BJ (cell line): ENCODE measurements at regions not wholly inside any gene's neighbourhood (a gene's known extent, or its start where the extent isn't known, plus 50 kb on each side); places are given as distances from the start of the nearest gene placed in this dataset.

ENCODE experiments used
- CTCF ChIA-PET: fragments of 350-600 bp; formaldehyde crosslinking; extraction: SDS; loops from one replicate; lab custom pipeline; 2021; ENCODE audit warnings: antibody characterized with exemption, inconsistent platforms; lab: Yijun Ruan, JAX
- POLR2A ChIA-PET: fragments of 300-600 bp; sonication (Branson Sonifier 250); formaldehyde crosslinking; extraction: SDS; loops from one replicate; lab custom pipeline; 2021; ENCODE audit warnings: antibody characterized with exemption; lab: Charles Lee
- DNase-seq: peaks from one replicate; pipeline ENCODE4 v3.0.0-alpha.2; 2011; ENCODE audit warnings: low read depth
- H3K27me3 ChIP-seq: 2 replicates; pipeline ENCODE4 v1.6.0; 2011; ENCODE audit warnings: low read length; ENCODE audit not compliant: control insufficient read depth, insufficient read depth
- H3K36me3 ChIP-seq: 2 replicates; pipeline ENCODE4 v1.5.1; 2011; ENCODE audit warnings: low read length; ENCODE audit not compliant: control insufficient read depth, insufficient read depth
- H3K4me3 ChIP-seq: 2 replicates; pipeline ENCODE4 v1.5.1; 2011; ENCODE audit warnings: low read depth, mild to moderate bottlenecking, control low read depth, low read length
- TF ChIP-seq, protein P1 (sequence below): IDR thresholded peaks from 2 replicates; pipeline ENCODE4 v1.5.1; 2011; ENCODE audit warnings: low read depth, mild to moderate bottlenecking, control low read depth, inconsistent platforms, low read length, moderate library complexity; ENCODE audit not compliant: insufficient read depth

DNA sequence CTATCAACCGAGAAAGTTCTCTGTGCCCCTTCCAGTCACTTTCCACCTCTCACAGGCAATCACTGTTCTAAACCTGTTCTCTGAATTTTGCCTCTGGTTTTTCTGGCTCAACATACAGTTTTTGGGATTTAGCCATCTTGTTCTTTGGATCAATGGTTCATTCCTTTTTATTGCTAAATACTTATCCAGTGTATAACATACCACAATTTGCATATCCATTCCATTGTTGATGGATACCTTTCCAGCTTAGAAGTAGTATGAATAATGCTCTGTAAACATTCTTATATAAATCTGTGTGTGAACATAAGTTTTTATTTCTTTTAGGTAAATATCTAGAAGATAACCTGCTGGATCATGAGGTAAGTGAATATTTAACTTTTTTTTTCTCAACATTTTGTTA, 87.8 kb upstream of the FNDC3B start:
- CTCF ChIA-PET = no interaction called here
- Histone ChIP-seq H3K4me3 (no peak overlapping the region), H3K27me3 (no peaks in the 10 kb centered on the region), H3K36me3 (no peaks in the 10 kb centered on the region)
- DNase-seq = no peak
- POLR2A ChIA-PET = no interaction called here
- TF ChIP-seq, protein P1, sequence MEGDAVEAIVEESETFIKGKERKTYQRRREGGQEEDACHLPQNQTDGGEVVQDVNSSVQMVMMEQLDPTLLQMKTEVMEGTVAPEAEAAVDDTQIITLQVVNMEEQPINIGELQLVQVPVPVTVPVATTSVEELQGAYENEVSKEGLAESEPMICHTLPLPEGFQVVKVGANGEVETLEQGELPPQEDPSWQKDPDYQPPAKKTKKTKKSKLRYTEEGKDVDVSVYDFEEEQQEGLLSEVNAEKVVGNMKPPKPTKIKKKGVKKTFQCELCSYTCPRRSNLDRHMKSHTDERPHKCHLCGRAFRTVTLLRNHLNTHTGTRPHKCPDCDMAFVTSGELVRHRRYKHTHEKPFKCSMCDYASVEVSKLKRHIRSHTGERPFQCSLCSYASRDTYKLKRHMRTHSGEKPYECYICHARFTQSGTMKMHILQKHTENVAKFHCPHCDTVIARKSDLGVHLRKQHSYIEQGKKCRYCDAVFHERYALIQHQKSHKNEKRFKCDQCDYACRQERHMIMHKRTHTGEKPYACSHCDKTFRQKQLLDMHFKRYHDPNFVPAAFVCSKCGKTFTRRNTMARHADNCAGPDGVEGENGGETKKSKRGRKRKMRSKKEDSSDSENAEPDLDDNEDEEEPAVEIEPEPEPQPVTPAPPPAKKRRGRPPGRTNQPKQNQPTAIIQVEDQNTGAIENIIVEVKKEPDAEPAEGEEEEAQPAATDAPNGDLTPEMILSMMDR = no peak

DNA sequence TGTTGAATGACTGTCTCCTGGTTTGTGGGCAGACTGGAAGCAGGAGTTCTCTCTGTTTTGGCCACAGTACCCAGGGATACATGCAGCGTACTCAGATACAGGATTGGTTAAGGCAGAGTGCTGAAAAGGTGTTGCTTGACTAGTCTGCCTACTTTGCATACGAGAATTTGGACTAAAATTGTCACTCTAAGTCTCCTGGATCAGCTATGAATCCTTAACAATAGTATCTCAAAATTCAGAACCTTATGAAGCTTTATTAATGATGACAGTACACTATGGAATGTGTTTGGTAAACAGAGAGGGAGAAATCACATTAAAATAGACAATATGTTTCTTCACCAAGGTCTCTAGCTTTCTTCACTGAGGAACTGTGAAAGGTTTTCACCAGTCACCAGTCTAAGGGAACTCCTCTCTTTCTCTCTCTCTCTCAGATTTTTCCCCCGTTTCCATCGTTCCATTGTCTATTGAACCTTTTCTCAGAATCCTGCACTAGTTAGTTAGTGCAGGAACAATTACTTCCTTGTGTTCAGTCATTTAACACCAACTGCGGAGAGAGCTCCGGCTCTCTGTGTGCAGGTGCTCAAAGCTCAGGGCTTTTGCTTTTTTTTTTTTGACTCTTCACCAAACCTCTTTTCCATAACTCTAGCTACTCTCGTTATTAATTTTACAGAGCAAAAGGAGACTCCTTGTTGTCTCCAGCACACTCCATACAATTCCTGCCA, 85.9 kb upstream of the FNDC3B start:
- POLR2A ChIA-PET = no interaction called here
- CTCF ChIA-PET = interaction anchor here (0.8 to 1.1 kb wide), 3 partner anchors 8 to 87 kb away, joined by 3 to 4 read pairs (median 3); no protein-coding TSS in a partner anchor
- Histone ChIP-seq H3K36me3 (no peaks in the 10 kb centered on the region), H3K4me3 (no peak overlapping the region), H3K27me3 (no peaks in the 10 kb centered on the region)
- TF ChIP-seq, protein P1 = no peak
- no peak for DNase-seq

DNA sequence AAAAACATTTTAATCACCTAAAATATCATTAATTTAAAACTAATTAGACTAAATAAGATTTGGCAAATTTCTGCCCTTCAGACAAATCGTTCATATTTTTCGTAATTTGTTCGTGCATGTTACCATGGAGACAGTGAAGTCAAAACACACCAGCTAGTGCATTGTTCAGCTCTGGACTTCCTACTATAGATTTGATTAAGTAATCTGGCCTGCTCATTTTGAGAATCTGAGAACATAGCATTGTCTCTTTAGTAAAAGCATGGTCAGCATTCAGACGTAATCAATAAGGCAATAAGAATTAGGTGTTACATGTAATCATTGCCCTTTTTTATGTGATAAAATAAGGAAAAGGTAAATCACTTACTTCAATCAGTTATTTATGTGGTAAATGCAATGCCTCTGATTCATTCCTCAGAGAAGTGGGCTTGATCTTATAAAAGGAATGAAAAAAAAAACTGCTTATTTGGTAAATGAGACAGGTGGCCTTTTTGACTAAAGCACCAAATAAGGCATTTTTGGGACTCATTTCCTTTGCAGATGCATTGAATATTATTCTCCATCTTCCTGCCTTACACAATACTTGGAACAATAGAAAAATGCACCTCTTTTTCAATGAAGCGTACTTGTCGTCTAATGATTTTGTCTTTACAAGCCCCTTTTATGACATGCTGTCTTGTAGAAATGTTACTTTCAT, 84.5 kb upstream of the FNDC3B start:
- POLR2A ChIA-PET = no interaction called here
- DNase-seq = no peak
- Histone ChIP-seq H3K4me3 (no peak overlapping the region), H3K36me3 (no peaks in the 10 kb centered on the region), H3K27me3 (no peaks in the 10 kb centered on the region)
- CTCF ChIA-PET = interaction anchor here (1.1 kb wide), 1 partner anchor 80 kb away, joined by 3 read pairs; no protein-coding TSS in a partner anchor
- TF ChIP-seq, protein P1 = no peak

- ChIA-PET POLR2A (no interaction called here), CTCF (no interaction called here)
- H3K27me3 ChIP-seq = no peaks in the 10 kb centered on the region
- DNase-seq = no peak
- TF ChIP-seq, protein P1 = no peak
- no peaks in the 10 kb centered on the region for H3K36me3 ChIP-seq
- no peak overlapping the region for H3K4me3 ChIP-seq
Observed at GRCh38 chr3:171955598-171955997, 83.8 kb upstream of the FNDC3B start.

GRCh38 chr3:171956181-171956683, 83.1 kb upstream of the FNDC3B start:
- TF ChIP-seq, protein P1 = no peak
- no peak for DNase-seq
- no peak overlapping the region for H3K4me3 ChIP-seq
- no peaks in the 10 kb centered on the region for H3K36me3 ChIP-seq
- H3K27me3 ChIP-seq = no peaks in the 10 kb centered on the region
- ChIA-PET POLR2A (no interaction called here), CTCF (no interaction called here)
